Activated T-cell treated with anti-CD3 and anti-CD28 coated beads for 4 hours (primary cell): ENCODE measurements at regions not wholly inside any gene's neighbourhood (a gene's known extent, or its start where the extent isn't known, plus 50 kb on each side); places are given as distances from the start of the nearest gene placed in this dataset.
"Not testable (repeated sequence)": the region's sequence is repeated elsewhere in the genome, so short reads cannot be mapped to it uniquely, and the experiment has no call there.

Experiments
- DNase-seq: peaks from one replicate; pipeline ENCODE4 v3.0.0-alpha.2; 2020

- DNase-seq: no peak
Measured at GRCh38 chr10:3969876-3970666, 185.1 kb upstream of the KLF6 start.

DNA sequence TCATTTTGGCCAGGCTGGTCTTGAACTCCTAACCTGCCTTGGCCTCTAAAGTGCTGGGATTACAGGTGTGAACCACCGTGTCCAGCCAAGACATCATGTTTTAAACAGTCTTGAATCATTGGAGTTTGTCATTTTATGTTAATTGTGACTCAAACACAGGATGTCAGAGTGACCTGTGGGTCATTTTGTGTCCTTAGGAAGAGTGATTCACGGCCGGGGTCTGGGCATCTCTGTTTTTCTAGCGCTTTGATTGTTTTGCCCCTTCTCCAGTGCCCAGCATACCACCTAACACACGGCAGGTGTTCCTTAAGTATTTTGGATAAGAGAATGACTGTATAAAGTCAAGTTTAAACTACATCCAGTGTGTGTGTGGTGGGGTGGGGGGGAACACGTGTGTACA is 183.7 kb upstream of the KLF6 start:
- DNase-seq: no peak

GRCh38 chr10:3964516-3964915 is 179.5 kb upstream of the KLF6 start:
- DNase-seq: no peak

- DNase-seq: no peak
Measured at GRCh38 chr10:3963191-3963673, 178.2 kb upstream of the KLF6 start.

- no peak for DNase-seq
Measured at GRCh38 chr10:3961082-3961481, 176.1 kb upstream of the KLF6 start.

GRCh38 chr10:3960496-3960895 is 175.5 kb upstream of the KLF6 start:
- no peak for DNase-seq

GRCh38 chr10:3959370-3960325 is 174.6 kb upstream of the KLF6 start:
- DNase-seq: no peak

- DNase-seq: no peak
Measured at GRCh38 chr10:3958472-3958996, 173.5 kb upstream of the KLF6 start.

GRCh38 chr10:3955955-3956617 is 171.1 kb upstream of the KLF6 start:
- no peak for DNase-seq

- no peak for DNase-seq
Measured at GRCh38 chr10:3955493-3955892, 170.5 kb upstream of the KLF6 start.

- DNase-seq: no peak
Measured at GRCh38 chr10:3954615-3955014, 169.6 kb upstream of the KLF6 start.

DNA sequence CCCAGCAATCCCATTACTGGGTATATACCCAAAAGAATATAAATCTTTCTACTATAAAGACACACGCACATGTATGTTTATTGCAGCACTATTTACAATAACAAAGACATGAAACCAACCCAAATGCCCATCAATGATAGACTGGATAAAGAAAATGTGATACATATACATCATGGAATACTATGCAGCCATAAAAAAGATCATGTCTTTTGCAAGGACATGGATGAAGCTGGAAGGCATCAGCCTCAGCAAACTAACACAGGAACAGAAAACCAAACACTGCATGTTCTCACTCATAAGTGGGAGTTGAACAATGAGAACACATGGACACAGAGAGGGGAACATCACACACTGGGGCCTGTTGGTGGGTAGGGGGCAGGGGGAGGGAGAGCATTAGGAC is 169.0 kb upstream of the KLF6 start:
- DNase-seq: not testable (repeated sequence)

DNA sequence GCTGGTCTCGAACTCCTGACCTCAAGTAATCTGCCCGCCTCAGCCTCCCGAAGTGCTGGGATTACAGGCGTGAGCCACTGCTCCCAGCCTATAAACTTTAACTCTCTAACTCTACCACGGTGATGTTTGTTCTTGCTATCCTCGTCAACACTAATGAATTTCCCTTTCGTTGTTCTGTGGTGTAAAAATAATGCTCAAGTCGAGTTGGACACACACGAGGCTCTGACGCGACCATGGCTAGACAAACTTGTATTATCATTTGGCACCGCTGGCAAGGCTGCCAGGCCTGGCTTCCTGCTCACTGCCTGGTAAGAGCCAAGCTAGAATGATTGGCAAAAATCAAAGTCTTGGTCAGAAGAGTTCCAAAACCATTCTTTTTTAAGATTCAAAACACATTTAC is 167.0 kb upstream of the KLF6 start:
- no peak for DNase-seq

GRCh38 chr10:3950676-3951275 is 165.8 kb upstream of the KLF6 start:
- no peak for DNase-seq

DNA sequence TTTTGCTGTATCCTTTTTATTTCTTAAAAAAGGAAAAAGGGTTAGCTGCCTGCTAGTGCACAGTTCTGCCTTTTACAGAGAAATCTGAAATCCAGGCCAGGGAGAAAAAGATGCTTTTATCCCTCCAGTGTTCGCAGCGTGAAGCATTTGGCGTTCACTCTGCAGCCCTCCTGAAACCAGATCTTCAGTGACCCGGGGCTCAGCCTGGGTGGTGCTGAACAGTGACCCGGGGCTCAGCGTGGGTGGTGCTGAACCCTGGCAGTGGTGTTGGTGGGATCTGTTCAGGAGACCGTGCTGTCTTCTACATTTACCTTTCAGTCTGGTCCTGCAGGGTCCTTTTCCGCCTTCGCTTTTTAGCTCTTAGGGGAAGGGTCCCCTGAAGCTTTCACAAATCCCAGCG is 164.7 kb upstream of the KLF6 start:
- no peak for DNase-seq

DNA sequence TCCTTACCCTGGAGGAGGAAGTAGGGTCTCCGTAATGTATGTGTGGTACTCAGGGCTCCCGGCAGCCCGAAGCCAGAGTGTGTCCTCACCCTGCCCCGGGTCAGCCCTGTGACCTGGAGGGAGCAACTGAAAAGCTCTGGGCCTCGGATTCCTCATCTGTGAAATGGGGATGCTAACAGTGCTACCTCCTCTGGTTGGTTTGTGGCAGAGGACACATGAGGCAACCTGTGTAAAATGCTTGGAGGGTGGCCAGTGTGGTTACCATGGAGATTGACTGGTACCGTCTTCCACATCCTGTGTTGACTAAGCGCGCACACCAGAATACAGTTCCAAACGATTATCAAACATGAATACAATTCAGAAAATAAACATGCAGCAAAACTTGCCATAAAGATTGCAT is 163.8 kb upstream of the KLF6 start:
- peak; percentile 41 for DNase-seq

DNA sequence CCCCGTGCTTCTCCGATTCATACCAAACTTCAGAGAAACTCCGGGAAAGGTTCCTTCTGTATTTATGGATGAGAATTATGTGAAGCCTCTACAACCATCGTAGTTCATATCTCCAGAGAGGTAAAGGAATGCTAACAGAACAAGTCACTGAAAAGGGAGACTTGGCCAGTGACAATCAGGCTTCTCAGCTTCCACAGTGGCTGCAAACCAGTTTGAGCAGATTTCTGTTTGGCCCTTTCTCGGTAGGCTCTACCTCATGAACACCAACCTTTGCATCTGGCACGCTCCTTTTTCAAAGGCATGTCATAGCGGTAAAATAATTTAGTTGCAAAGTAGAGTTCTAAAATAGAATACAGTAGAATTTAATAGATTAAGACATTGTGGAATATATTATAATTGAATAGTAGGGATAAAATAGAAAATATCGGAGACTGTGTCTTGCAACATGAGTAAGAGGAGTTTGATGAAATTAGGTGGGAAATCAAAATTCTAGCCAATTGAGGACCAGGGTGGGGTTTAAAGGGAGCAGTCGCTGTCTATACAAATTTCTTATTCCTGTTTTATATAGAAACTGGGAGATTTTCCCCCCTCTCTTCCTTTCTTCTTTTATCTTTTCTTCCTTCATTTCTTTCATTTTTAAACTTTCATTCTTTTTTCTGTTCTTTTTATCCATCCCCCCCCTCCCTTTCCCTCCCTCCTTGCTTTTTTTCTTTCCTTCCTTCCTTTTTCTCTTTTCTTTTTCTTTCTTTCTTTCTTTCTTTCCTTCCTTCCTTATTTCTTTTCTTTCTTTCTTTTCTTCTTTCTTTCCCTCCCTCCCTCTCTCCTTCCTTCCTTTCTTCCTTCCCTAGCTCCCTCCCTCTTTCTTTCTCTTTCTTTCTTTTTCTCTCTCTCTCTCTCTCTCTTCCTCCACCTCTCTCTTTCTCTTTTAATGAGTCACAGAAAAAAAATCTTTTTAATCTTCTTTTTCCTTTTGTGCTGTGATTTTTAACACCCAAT is 161.5 kb upstream of the KLF6 start:
- DNase-seq: no peak

DNA sequence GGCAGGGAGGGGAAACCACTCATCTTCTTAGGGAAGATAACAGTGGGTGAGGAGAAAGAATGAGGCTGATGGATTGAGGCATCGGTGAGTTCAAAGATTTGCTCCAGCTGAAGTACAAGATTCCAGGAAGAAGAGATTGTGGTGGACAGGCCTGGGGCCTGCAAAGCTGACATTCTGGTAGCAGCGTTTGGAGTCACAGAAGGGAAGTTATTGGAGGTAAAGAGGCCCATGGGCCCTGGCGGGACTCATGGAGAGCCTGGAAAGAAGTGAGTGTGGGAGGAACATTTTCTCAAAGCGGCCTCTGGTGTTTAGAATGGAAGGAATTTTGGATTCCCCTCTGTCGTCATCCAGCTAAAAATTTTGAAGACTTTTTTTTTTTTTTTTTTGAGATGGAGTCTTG is 160.0 kb upstream of the KLF6 start:
- no peak for DNase-seq

DNA sequence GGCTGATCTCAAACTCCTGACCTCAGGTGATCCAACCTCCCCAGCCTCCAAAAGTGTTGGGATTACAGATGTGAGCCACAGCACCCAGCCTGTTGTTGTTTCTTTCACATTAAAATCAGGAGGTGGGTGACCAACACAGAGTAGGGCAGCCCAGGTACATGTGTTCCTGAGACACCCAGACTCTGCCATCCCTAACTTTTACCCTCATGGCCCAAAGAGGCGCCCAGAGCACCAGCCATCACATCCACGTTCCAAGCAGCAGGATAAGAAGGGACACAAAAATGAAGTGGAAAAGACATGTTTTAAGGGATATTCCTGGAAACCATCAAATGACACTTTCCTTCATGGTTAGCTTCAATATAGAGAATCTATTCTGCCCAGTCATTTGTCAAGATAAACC is 159.6 kb upstream of the KLF6 start:
- DNase-seq: no peak

DNA sequence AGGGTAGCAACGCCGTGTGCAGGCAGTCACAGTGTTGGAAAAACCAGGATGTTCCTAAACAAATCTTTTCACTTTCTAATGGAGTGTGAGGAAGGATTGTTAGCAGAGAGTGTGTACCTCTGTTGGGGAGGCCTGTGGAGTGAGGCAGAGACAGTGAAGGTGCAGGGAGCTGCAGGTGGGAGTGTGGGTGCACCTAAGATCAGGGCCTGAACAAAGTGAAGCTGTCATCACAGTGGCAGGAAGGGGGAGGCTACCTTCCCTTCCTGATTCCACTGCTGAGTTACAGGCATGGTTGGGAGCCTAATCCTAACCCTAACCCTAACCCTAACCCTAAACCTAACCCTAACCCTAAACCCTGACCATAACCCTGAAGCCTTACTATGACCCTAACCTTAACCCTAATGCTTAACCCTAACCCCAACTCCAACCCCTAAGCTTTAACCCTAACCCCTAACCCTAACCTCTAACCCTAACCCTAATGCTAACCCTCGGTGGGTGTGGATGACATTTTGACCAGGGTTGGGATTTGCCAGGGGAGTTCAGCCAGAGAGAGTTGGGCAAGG is 158.8 kb upstream of the KLF6 start:
- no peak for DNase-seq

DNA sequence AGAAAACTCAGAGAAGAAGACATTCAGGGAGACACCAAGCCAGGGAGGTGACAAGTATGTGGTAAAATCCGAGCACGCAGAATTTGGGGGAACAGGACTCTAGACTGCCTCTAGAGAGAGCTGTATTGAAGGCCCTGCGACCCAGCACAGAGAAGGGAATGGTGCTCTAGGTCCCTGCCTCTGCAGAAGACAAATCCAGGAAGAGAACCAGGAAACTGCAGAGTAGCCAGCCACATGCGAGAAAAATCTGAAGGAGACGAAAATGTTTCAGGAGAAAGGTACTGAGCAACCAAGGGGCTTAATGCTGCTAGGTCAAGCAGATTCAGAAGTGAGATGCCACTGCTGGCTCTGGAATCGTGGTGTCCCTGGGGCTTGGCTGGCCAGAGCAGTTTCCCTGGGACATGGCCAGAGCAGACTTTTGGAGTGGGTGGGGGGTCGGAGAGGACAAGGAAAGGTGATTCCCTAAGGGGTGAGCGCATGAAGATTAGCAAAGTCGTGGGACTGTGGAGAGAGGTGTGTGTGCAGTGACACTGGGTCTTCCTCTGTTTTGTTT is 158.0 kb upstream of the KLF6 start:
- no peak for DNase-seq
